ENCODE measurements at regions not wholly inside any gene's neighbourhood (a gene's known extent, or its start where the extent isn't known, plus 50 kb on each side); places are given as distances from the start of the nearest gene placed in this dataset.

DNA sequence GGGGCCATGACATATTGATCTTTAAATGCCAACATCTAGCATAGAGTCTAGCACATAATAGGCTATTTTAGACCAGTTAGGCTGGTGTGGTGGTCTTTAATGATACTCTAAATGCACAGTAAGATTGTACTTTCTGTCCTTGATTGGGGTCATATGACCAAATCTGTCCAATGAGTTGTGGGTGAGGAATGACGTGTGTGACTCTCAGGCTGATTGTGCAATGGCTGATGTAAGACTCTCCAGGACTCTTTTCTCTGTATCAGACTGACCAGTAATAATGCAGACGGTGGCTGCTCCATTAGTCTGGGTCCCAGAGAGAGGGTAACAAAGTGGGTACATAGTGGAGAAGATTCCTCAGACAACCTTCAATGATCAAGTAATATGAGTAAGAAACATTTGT is 541.6 kb upstream of the CAMK1G start:
- no peaks in the 10 kb centered on the region for H3K36me3 ChIP-seq (ENCODE audit: insufficient read depth, low read length)
- H4K20me1 ChIP-seq (ENCODE audit: insufficient read depth): no peaks in the 10 kb centered on the region
- H3K9ac ChIP-seq (ENCODE audit: low read length): no peak overlapping the region
- H3K9me2 ChIP-seq (ENCODE audit: insufficient read depth, low read length): no peaks in the 10 kb centered on the region
- H2AFZ ChIP-seq (ENCODE audit: low read depth, low read length): no peak overlapping the region
- H3K9me3 ChIP-seq (ENCODE audit: low read length): no peaks in the 10 kb centered on the region
- no peak overlapping the region for H3K4me3 ChIP-seq (ENCODE audit: low read length)
- no peaks in the 10 kb centered on the region for H3K27me3 ChIP-seq (ENCODE audit: insufficient read depth, low read depth, low read length)
- no peaks in the 10 kb centered on the region for H3F3A ChIP-seq (ENCODE audit: insufficient read depth, low read length, poor library complexity, severe bottlenecking)
- no peaks in the 10 kb centered on the region for H3K79me2 ChIP-seq (replicated peaks; ENCODE audit: insufficient read depth, low read length)
- no peak for TF ChIP-seq EZH2 (IDR thresholded peaks at IDR 0.05; ENCODE audit: borderline replicate concordance, insufficient read depth, low read length, poor library complexity, severe bottlenecking)
- no peak for TF ChIP-seq TAF1 (IDR thresholded peaks at IDR 0.05; ENCODE audit: low read depth)
- no peak for TF ChIP-seq RAD21 (conservative IDR thresholded peaks at IDR 0.05)
- TF ChIP-seq POLR2AphosphoS5 (IDR thresholded peaks at IDR 0.05): no peak
- TF ChIP-seq EP300 (conservative IDR thresholded peaks at IDR 0.05; ENCODE audit: poor library complexity, severe bottlenecking): no peak
- TF ChIP-seq, protein P1, sequence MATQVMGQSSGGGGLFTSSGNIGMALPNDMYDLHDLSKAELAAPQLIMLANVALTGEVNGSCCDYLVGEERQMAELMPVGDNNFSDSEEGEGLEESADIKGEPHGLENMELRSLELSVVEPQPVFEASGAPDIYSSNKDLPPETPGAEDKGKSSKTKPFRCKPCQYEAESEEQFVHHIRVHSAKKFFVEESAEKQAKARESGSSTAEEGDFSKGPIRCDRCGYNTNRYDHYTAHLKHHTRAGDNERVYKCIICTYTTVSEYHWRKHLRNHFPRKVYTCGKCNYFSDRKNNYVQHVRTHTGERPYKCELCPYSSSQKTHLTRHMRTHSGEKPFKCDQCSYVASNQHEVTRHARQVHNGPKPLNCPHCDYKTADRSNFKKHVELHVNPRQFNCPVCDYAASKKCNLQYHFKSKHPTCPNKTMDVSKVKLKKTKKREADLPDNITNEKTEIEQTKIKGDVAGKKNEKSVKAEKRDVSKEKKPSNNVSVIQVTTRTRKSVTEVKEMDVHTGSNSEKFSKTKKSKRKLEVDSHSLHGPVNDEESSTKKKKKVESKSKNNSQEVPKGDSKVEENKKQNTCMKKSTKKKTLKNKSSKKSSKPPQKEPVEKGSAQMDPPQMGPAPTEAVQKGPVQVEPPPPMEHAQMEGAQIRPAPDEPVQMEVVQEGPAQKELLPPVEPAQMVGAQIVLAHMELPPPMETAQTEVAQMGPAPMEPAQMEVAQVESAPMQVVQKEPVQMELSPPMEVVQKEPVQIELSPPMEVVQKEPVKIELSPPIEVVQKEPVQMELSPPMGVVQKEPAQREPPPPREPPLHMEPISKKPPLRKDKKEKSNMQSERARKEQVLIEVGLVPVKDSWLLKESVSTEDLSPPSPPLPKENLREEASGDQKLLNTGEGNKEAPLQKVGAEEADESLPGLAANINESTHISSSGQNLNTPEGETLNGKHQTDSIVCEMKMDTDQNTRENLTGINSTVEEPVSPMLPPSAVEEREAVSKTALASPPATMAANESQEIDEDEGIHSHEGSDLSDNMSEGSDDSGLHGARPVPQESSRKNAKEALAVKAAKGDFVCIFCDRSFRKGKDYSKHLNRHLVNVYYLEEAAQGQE (IDR thresholded peaks at IDR 0.05; ENCODE audit: borderline replicate concordance): no peak
- no peak for TF ChIP-seq SMC3 (conservative IDR thresholded peaks at IDR 0.05; ENCODE audit: poor library complexity)
- TF ChIP-seq, protein P2, sequence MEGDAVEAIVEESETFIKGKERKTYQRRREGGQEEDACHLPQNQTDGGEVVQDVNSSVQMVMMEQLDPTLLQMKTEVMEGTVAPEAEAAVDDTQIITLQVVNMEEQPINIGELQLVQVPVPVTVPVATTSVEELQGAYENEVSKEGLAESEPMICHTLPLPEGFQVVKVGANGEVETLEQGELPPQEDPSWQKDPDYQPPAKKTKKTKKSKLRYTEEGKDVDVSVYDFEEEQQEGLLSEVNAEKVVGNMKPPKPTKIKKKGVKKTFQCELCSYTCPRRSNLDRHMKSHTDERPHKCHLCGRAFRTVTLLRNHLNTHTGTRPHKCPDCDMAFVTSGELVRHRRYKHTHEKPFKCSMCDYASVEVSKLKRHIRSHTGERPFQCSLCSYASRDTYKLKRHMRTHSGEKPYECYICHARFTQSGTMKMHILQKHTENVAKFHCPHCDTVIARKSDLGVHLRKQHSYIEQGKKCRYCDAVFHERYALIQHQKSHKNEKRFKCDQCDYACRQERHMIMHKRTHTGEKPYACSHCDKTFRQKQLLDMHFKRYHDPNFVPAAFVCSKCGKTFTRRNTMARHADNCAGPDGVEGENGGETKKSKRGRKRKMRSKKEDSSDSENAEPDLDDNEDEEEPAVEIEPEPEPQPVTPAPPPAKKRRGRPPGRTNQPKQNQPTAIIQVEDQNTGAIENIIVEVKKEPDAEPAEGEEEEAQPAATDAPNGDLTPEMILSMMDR (IDR thresholded peaks at IDR 0.05; ENCODE audit: poor library complexity, severe bottlenecking): no peak
- TF ChIP-seq MXI1 (conservative IDR thresholded peaks at IDR 0.05; ENCODE audit: poor library complexity, severe bottlenecking): no peak
- H3K27ac ChIP-seq (ENCODE audit: low read length): no peak overlapping the region
- H3K4me2 ChIP-seq (ENCODE audit: low read length): no peak overlapping the region

DNA sequence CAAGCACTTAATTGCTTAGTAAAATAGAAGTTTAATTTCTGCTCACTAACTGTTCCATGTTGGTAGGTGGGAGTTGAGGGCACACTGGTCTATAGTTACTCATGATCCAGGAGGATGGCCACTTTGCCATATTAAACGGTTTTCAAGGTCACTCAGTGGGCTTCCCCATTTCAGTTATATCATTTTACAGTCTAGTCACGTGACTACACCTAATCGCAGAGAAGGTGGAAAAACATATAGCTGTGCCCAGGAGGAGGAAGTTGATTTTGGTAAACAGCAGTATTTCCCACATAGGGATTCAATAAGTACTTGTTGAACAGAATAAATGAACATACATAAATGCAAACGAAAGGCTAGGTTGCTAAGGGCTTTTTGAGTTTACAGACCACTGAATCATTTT is 541.1 kb upstream of the CAMK1G start:
- TF ChIP-seq, protein P1 (IDR thresholded peaks at IDR 0.05; ENCODE audit: borderline replicate concordance): no peak
- Histone ChIP-seq H2AFZ (ENCODE audit: low read depth, low read length) (no peak overlapping the region), H3K79me2 (replicated peaks; ENCODE audit: insufficient read depth, low read length) (no peaks in the 10 kb centered on the region), H3K27me3 (ENCODE audit: insufficient read depth, low read depth, low read length) (no peaks in the 10 kb centered on the region), H3K36me3 (ENCODE audit: insufficient read depth, low read length) (no peaks in the 10 kb centered on the region), H3K9me3 (ENCODE audit: low read length) (no peaks in the 10 kb centered on the region), H3K4me2 (ENCODE audit: low read length) (no peak overlapping the region), H3K27ac (ENCODE audit: low read length) (no peak overlapping the region), H3K4me3 (ENCODE audit: low read length) (no peak overlapping the region), H3K9me2 (ENCODE audit: insufficient read depth, low read length) (no peaks in the 10 kb centered on the region), H3K9ac (ENCODE audit: low read length) (no peak overlapping the region), H4K20me1 (ENCODE audit: insufficient read depth) (no peaks in the 10 kb centered on the region), H3F3A (ENCODE audit: insufficient read depth, low read length, poor library complexity, severe bottlenecking) (no peaks in the 10 kb centered on the region)
